Muscle of arm (tissue), 1 donor: ENCODE measurements at regions not wholly inside any gene's neighbourhood (a gene's known extent, or its start where the extent isn't known, plus 50 kb on each side); places are given as distances from the start of the nearest gene placed in this dataset.

Experiments used
- DNase-seq: peaks from one replicate; pipeline ENCODE4 v3.0.0-alpha.2; 2013

GRCh38 chr1:36644556-36644955, 161.8 kb upstream of the CSF3R start:
- no peak for DNase-seq

- no peak for DNase-seq
These were observed 160.9 kb upstream of the CSF3R start for GRCh38 chr1:36643371-36644270.

DNA sequence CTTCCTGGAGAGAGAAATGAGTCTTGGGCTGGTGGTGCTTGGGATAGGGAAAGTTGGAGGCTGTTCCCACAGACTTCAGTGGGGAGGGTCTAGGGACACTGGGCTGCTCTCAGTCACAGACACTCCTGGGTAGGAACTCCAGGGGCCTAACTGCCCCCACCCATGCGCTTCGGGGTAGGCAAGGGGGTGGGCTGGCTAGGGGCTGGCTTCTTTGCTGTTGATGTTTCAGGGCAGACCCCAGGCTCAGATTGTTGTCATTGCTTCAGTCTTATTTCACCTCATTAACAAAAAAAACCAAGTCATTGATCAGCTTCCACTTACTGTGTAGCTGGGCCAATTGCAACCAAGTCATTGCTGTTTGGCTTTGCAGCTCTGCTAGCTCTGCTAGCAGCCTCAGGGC, 160.1 kb upstream of the CSF3R start:
- DNase-seq, result no peak

DNA sequence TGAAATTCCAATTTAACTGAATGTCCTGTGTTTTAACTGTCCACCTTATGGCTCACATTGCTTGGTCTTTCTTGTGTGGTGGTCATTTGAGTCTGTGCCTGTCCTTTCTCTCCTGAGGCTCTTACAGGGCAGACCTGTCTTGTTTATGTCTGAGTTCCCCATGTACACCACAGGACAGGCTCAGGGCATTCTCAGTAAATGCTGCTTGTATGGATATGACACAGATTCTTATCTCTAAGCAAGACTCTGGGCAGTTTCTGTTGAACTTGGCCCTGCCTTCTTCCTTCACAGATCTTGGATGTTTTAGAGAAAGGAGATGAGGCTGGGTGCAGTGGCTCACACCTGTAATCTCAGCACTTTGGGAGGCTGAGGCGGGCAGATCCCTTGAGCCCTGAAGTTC, 159.1 kb upstream of the CSF3R start:
- DNase-seq, result no peak

DNA sequence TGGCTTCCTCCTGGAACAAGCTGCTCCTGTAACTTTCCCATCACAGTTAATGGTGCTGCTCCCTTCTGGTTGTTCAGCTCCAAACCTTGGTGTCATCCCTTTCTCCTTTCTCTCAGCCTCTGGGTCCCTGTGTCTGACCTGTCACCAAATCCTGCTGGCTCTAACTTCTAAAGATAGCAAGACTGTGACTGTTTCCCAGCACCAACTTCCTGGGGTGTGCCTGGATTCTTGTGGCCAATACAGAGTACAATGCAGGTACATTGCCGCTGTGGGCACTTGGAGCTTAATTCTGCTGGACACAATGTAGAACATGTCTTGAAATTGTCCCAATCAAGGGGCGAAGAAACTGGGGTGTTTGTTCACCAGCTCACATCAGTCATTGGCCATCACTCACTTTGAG, 156.7 kb upstream of the CSF3R start:
- no peak for DNase-seq

- DNase-seq, result peak; percentile 2
These were observed 155.6 kb upstream of the CSF3R start for GRCh38 chr1:36638268-36638667.

- no peak for DNase-seq
These were observed 153.5 kb upstream of the CSF3R start for GRCh38 chr1:36636206-36636605.

DNA sequence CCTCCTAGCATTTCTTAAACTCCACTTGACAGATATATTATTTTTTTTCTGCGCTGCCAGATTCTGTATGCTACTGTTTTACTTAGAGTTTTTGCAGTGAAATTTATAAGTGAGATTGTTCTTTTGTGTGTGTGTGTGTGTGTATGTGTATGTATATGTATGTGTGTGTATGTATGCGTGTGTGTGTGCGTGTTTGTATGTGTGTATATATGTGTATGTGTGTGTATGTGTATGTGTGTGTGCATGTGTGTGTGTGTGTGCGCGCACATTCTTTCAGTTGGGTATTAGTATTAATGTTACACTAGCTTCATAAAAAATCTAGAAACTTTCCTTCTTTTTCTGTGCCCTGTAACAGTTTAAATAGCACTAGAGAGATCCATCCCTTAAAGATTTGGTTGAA, 152.6 kb upstream of the CSF3R start:
- DNase-seq, result no peak

GRCh38 chr1:36628804-36629203, 146.1 kb upstream of the CSF3R start:
- no peak for DNase-seq

DNA sequence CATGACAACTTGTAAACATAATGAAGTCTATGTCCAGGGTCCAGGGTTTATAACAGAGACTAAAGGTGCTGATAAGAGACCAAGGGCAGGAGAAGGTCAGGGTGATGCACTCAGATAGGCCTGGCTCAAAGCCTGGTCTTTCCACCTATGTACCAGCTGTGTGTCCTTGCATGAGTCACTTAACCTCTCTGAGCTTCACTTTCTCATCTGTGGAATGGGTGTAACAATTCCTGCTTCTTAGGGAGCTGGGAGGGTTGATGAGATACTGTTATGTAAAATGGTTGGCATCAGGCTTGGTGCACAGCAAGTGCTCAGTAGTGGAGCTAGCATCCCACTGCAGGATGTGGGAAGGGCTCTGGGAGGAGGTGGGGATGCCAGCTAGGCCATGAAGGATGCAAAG, 143.7 kb upstream of the CSF3R start:
- no peak for DNase-seq

GRCh38 chr1:36625935-36626310, 143.2 kb upstream of the CSF3R start:
- DNase-seq, result no peak

DNA sequence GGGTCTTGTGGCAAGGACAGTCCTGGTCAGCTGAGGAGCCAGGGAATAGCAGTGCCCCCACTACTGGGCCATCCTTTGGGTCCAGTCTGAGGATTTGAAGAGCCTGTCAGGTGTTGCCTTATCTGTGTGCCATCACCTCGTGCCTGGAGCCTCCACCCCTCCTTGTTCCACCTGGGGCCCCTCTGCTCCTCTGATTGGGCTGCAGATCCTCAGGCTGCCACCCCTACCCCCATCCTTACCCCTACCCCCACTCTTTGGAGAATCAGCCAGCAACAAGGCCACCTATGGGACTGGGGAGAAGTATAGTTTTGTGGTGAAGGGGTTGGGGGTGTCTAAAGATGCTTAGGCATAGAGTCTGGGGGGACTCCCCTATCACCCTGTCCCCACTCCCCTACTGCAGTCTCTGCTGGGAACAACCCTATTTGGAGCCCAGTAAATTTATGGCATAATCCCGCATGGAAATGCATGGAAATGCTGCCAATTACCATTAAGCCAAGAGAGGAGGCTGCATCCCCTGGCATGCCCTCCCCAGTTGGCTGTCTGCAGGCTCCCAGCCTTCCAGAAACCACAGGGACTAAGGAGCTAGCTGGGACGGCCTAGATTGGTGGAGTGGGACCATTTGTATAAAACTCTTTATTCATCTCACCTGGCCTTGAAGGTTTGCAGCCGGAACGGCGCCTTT, 142.7 kb upstream of the CSF3R start:
- DNase-seq, result peak; percentile 4

DNA sequence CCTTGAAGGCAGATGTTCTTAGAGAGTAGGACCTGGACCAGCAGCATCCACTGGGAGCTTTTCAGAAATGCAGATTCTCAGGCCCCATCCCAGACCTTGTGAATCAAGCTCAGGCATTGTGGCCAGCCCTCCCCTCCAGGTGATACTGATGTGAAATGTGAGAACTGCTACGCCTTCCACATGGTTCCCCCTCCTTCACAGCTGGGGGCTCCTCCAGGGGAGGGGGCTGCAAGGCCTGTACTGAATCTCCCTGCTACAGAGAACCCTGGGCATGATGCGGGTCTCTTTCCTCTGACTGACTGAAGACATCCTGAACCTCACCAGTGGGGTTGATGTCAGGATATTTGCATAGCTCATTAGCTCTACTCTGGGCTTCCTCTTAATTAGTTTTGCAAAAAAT, 141.8 kb upstream of the CSF3R start:
- no peak for DNase-seq

DNA sequence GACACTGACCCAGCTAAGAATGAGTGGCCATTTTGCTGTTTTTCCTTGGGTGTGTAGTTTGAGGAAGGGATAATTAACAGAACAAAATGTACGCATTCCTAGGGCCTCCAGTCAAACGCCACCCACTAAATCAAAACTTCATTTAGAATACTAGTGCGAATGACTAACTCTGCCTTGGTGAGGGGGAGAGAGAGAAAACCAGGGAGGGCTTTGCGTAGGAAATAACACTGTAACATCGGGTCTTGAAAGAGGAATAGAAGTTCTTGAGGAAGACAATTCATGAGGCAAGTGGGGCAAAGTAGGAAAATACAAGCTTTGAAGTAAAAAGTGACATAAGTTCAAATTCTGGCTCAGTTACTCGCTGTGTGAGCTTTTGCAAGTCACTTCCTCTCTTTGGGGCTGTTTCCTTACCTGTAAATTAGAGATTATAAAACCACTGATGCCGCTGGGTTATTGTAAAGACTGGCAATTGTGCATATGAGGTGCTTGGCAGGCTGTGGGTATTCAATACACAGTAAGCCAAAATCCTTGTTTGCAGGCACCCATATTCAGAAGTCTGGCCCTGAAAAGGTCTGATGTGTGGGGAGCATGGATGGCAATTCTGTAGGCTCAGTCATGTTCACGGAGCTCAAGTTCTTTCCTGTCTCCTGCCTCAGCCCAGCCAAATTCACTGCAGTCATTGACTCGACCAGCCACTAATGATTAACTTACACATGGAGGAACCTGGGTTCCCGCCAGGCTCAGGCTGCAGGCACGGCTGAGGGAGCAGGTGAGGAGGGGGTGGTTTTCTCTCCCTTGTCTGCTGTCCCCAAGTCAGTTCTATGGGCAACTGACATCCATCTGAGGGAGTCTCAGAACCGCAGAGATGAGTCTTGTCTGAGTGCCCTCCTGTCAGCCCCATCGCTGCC, 140.3 kb upstream of the CSF3R start:
- DNase-seq, result no peak

DNA sequence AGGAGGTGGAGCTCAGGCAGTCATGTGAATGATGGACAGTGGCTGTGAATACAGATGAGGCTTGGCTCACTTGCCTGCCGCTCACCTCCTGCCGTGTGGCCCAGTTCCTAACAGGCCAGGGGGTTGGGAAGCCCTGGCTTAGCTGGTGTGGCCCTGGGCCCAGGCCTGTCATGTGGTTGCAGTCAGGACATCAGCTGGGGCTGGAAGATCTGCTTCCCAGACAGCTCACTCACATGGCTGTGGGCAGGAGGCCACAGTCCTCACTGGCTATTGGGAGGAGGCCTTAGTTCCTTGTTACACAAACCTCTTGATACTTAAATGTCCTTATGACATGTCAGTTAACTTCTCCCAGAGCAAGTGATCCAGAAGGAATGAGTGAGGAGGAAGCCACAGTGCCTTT, 138.8 kb upstream of the CSF3R start:
- DNase-seq, result no peak

- no peak for DNase-seq
These were observed 137.4 kb upstream of the CSF3R start for GRCh38 chr1:36620142-36620541.

GRCh38 chr1:36614991-36615390, 132.3 kb upstream of the CSF3R start:
- no peak for DNase-seq

- DNase-seq, result no peak
These were observed 131.9 kb upstream of the CSF3R start for GRCh38 chr1:36614571-36614970.

DNA sequence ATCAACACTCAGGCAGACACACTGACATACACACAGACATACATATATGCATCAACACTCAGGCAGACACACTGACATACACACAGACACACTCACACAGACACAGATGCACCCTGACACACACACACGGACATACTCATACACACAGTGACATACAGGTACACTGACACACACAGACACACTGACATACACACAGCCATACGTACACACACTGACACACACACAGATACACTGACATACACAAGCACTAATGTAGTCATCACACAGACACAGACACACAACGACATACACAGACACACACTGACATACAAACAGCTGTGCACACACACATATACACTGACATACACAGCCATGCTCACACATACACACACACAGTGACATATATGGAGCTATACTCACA, 131.0 kb upstream of the CSF3R start:
- no peak for DNase-seq

DNA sequence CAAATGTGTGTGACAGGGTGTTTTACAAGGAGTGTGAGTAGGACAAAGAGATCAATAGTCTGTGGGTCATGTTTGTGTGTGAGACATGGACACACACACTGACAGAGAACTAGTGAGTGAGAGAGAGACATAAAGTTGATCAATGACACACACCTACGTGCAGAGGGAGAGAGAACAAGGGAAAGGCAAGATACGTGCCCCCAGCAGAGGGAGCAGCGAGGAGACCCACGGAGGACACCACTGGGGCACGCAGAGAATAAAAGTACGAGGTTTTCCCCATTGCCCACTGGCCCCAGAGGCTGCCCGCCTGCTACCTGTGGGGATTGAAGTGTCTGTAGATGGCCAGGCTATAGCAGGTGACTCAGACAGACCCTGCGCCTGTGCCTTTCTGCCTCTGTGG, 130.2 kb upstream of the CSF3R start:
- no peak for DNase-seq

DNA sequence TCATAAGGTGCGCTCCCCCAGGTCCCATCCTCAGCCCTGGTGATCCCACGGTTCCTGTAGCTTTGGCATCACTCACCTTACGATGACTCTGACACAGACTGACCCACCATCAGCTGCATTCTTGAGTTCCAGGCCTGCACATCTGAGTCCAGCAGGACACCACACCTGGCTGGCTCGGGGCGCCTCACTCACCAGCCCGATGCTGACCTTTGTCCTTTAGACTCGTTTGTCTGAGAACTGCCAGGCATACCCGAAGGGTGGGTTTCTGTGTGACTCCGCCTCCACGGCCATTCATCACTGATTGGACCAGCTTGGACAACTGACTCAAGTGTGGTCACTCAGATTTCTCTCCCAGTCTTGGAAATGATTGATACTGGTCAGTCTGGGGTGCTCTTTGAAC, 129.4 kb upstream of the CSF3R start:
- DNase-seq, result no peak

GRCh38 chr1:36609241-36610027, 126.7 kb upstream of the CSF3R start:
- DNase-seq, result peak; percentile 15
